CD4-positive, alpha-beta T cell treated with Interleukin-10 for 1 hour (primary cell): ENCODE measurements at regions not wholly inside any gene's neighbourhood (a gene's known extent, or its start where the extent isn't known, plus 50 kb on each side); places are given as distances from the start of the nearest gene placed in this dataset.
A peak's percentile ranks its signal among the peaks of the same experiment; 100 is the strongest.
"Not testable (repeated sequence)": the region's sequence is repeated elsewhere in the genome, so short reads cannot be mapped to it uniquely, and the experiment has no call there.

Source experiments
- DNase-seq: peaks from one replicate; pipeline ENCODE4 v3.0.0-alpha.2; 2020

- no peak for DNase-seq
These were observed 179.3 kb downstream of the UTP18 start for GRCh38 chr17:51439395-51440229.

GRCh38 chr17:51441431-51441830 lies 181.1 kb downstream of the UTP18 start:
- DNase-seq = no peak

GRCh38 chr17:51442088-51442865 lies 181.9 kb downstream of the UTP18 start:
- DNase-seq = no peak

- no peak for DNase-seq
These were observed 183.3 kb downstream of the UTP18 start for GRCh38 chr17:51443646-51444045.

- DNase-seq = no peak
These were observed 185.6 kb downstream of the UTP18 start for GRCh38 chr17:51445946-51446345.

- no peak for DNase-seq
These were observed 194.2 kb downstream of the UTP18 start for GRCh38 chr17:51454456-51454978.

- DNase-seq = no peak
These were observed 194.9 kb downstream of the UTP18 start for GRCh38 chr17:51455211-51455610.

GRCh38 chr17:51455931-51456330 lies 195.6 kb downstream of the UTP18 start:
- no peak for DNase-seq

- no peak for DNase-seq
These were observed 196.6 kb downstream of the UTP18 start for GRCh38 chr17:51456942-51457341.

GRCh38 chr17:51461578-51462004 lies 201.2 kb downstream of the UTP18 start:
- DNase-seq = peak; percentile 48

- no peak for DNase-seq
These were observed 203.0 kb downstream of the UTP18 start for GRCh38 chr17:51463353-51463752.

- DNase-seq = no peak
These were observed 207.0 kb downstream of the UTP18 start for GRCh38 chr17:51467336-51467735.

GRCh38 chr17:51472670-51473205 lies 212.4 kb downstream of the UTP18 start:
- DNase-seq = no peak

- DNase-seq = no peak
These were observed 214.4 kb downstream of the UTP18 start for GRCh38 chr17:51474764-51475163.

GRCh38 chr17:51475730-51476129 lies 215.4 kb downstream of the UTP18 start:
- no peak for DNase-seq

GRCh38 chr17:51479303-51479702 lies 219.0 kb downstream of the UTP18 start:
- DNase-seq = no peak

- no peak for DNase-seq
These were observed 221.0 kb downstream of the UTP18 start for GRCh38 chr17:51481370-51481769.

- DNase-seq = not testable (repeated sequence)
These were observed 221.9 kb downstream of the UTP18 start for GRCh38 chr17:51482248-51482647.

- DNase-seq = no peak
These were observed 225.7 kb downstream of the UTP18 start for GRCh38 chr17:51486091-51486490.

GRCh38 chr17:51486885-51487520 lies 226.7 kb downstream of the UTP18 start:
- DNase-seq = no peak

- DNase-seq = peak; percentile 13
These were observed 227.6 kb downstream of the UTP18 start for GRCh38 chr17:51487947-51488346.

GRCh38 chr17:51491416-51491815 lies 231.1 kb downstream of the UTP18 start:
- no peak for DNase-seq

- no peak for DNase-seq
These were observed 232.9 kb downstream of the UTP18 start for GRCh38 chr17:51493206-51493605.
